H1 (cell line): ENCODE measurements at regions not wholly inside any gene's neighbourhood (a gene's known extent, or its start where the extent isn't known, plus 50 kb on each side); places are given as distances from the start of the nearest gene placed in this dataset.

ENCODE experiments used
- CTCF ChIA-PET: fragments of 300-600 bp; sonication (Branson Sonifier 250); formaldehyde crosslinking; loops from one replicate; lab custom pipeline; 2021; ENCODE audit not compliant: partially characterized antibody; lab: Charles Lee
- POLR2A ChIA-PET: fragments of 300-600 bp; sonication (Branson Sonifier 250); formaldehyde crosslinking; loops from one replicate; lab custom pipeline; 2021; ENCODE audit warnings: inconsistent platforms; ENCODE audit not compliant: partially characterized antibody; lab: Charles Lee
- DNase-seq, 2 experiments: peaks; one replicate each; pipeline versions ENCODE4 v3.0.0 to v3.0.0-alpha.2; 2010 to 2022; ENCODE audit warnings: low spot score in 2 of 2, low read depth in 1 of 2, mixed read lengths in 1 of 2
- FAIRE-seq: peaks from 2 replicates; lab custom pipeline; 2011; peaks lifted over from hg19 to GRCh38; lab: Jason Lieb, UNC
- H2AFZ ChIP-seq: 2 replicates; pipeline ENCODE4 v1.8.1; 2012; ENCODE audit warnings: low read length, inconsistent platforms
- H2AK5ac ChIP-seq: 2 replicates; pipeline ENCODE4 v1.6.1; 2013; ENCODE audit warnings: low read depth, low read length
- H2BK120ac ChIP-seq: replicated peaks from 2 replicates; pipeline ENCODE3; 2013; ENCODE audit warnings: low read depth, low read length, inconsistent platforms
- H2BK12ac ChIP-seq: 2 replicates; pipeline ENCODE4 v1.6.1; 2013; ENCODE audit warnings: low read depth, low read length
- H2BK15ac ChIP-seq: 2 replicates; pipeline ENCODE4 v1.6.1; 2013; ENCODE audit warnings: low read length
- H2BK20ac ChIP-seq: 2 replicates; pipeline ENCODE4 v1.6.1; 2013; ENCODE audit warnings: low read length
- H2BK5ac ChIP-seq: 2 replicates; pipeline ENCODE4 v1.6.1; 2013; ENCODE audit warnings: low read depth, low read length
- H3K14ac ChIP-seq: 2 replicates; pipeline ENCODE4 v1.6.1; 2013; ENCODE audit warnings: inconsistent platforms; ENCODE audit not compliant: insufficient read length
- H3K18ac ChIP-seq: 2 replicates; pipeline ENCODE4 v1.6.1; 2013; ENCODE audit warnings: low read length; ENCODE audit errors: extremely low read depth
- H3K23ac ChIP-seq: 2 replicates; pipeline ENCODE4 v1.6.1; 2013; ENCODE audit warnings: inconsistent platforms; ENCODE audit not compliant: insufficient read length
- H3K23me2 ChIP-seq: 2 replicates; pipeline ENCODE4 v1.6.1; 2013; ENCODE audit warnings: low read depth, low read length
- H3K27ac ChIP-seq: 2 replicates; pipeline ENCODE4 v1.6.1; 2011; ENCODE audit warnings: low read depth, low read length, inconsistent platforms
- H3K27me3 ChIP-seq, 4 experiments: replicated peaks in 1 of 4; 1 replicate in 1 of 4; 2 replicates in 3 of 4; pipeline versions ENCODE4 v1.6.1 to v1.8.1; 2011 to 2013; ENCODE audit warnings: low read length in 3 of 4, mild to moderate bottlenecking in 3 of 4, inconsistent platforms in 2 of 4, mixed read lengths in 2 of 4, moderate library complexity in 1 of 4; ENCODE audit not compliant: control insufficient read depth in 3 of 4, insufficient read depth in 3 of 4; ENCODE audit errors: extremely low read depth in 1 of 4
- H3K36me3 ChIP-seq, 4 experiments: 2 replicates each; pipeline versions ENCODE4 v1.6.1 to v1.8.1; 2011 to 2013; ENCODE audit warnings: mild to moderate bottlenecking in 4 of 4, low read length in 3 of 4, moderate library complexity in 2 of 4, control low read depth in 1 of 4, inconsistent platforms in 1 of 4; ENCODE audit not compliant: insufficient read depth in 4 of 4, control insufficient read depth in 2 of 4
- H3K4ac ChIP-seq: replicated peaks from 2 replicates; pipeline ENCODE3; 2013; ENCODE audit warnings: low read length, low read depth, mixed read lengths, inconsistent platforms; ENCODE audit not compliant: insufficient read length
- H3K4me1 ChIP-seq, 4 experiments: replicated peaks in 1 of 4; 1 replicate in 1 of 4; 2 replicates in 3 of 4; pipeline versions ENCODE4 v1.6.1 to v1.8.1; 2011 to 2013; ENCODE audit warnings: low read length in 3 of 4, inconsistent platforms in 2 of 4, mixed read lengths in 1 of 4; ENCODE audit not compliant: insufficient read depth in 4 of 4, control insufficient read depth in 3 of 4
- H3K4me2 ChIP-seq, 2 experiments: 2 replicates each; pipeline versions ENCODE4 v1.6.1 to v1.8.1; 2011 to 2013; ENCODE audit warnings: low read depth in 2 of 2, low read length in 2 of 2, control low read depth in 1 of 2, inconsistent platforms in 1 of 2, mild to moderate bottlenecking in 1 of 2; ENCODE audit not compliant: insufficient read depth in 1 of 2
- H3K4me3 ChIP-seq, 4 experiments: fragments of 200-600, 300-600 bp in 1 of 4; sonication (generic), shearing (Covaris generic), sonication (Bioruptor Twin) in 1 of 4; 2 replicates each; pipeline versions ENCODE4 v1.5.1 to v1.8.1; 2011 to 2016; ENCODE audit warnings: low read length in 4 of 4, low read depth in 3 of 4, control low read depth in 2 of 4, inconsistent platforms in 2 of 4, mild to moderate bottlenecking in 2 of 4, mixed read lengths in 1 of 4, moderate library complexity in 1 of 4; ENCODE audit not compliant: insufficient read depth in 2 of 4; ENCODE audit errors: extremely low read depth in 1 of 4
- H3K56ac ChIP-seq: replicated peaks from 2 replicates; pipeline ENCODE3; 2013; ENCODE audit warnings: low read depth, mild to moderate bottlenecking, mixed read lengths, low read length, inconsistent platforms; ENCODE audit not compliant: insufficient read length
- H3K79me1 ChIP-seq: 2 replicates; pipeline ENCODE4 v1.6.1; 2013; ENCODE audit warnings: low read depth, low read length, control low read depth
- H3K79me2 ChIP-seq, 2 experiments: 2 replicates each; pipeline versions ENCODE4 v1.6.1 to v1.8.1; 2012 to 2013; ENCODE audit warnings: low read length in 2 of 2, mild to moderate bottlenecking in 2 of 2, inconsistent platforms in 1 of 2; ENCODE audit not compliant: insufficient read depth in 2 of 2, control insufficient read depth in 1 of 2
- H3K9ac ChIP-seq, 4 experiments: replicated peaks in 1 of 4; 1 replicate in 1 of 4; 2 replicates in 3 of 4; pipeline versions ENCODE4 v1.6.1 to v1.8.1; 2011 to 2013; ENCODE audit warnings: low read depth in 3 of 4, low read length in 3 of 4, control low read depth in 2 of 4, mild to moderate bottlenecking in 2 of 4, moderate library complexity in 2 of 4, inconsistent platforms in 1 of 4; ENCODE audit errors: extremely low read depth in 1 of 4
- H3K9me3 ChIP-seq, 2 experiments: 2 replicates each; pipeline versions ENCODE4 v1.6.1 to v1.8.1; 2012 to 2013; ENCODE audit warnings: mild to moderate bottlenecking in 2 of 2, moderate library complexity in 2 of 2, control low read depth in 1 of 2, inconsistent platforms in 1 of 2, low read depth in 1 of 2, low read length in 1 of 2, mixed read lengths in 1 of 2; ENCODE audit not compliant: insufficient read depth in 2 of 2
- H4K20me1 ChIP-seq, 2 experiments: replicated peaks in 1 of 2; 2 replicates each; pipeline versions ENCODE3 to v1.8.1; 2011 to 2013; ENCODE audit warnings: inconsistent platforms in 2 of 2, low read length in 2 of 2, mild to moderate bottlenecking in 1 of 2; ENCODE audit not compliant: insufficient read depth in 2 of 2, control insufficient read depth in 1 of 2
- H4K5ac ChIP-seq: 2 replicates; pipeline ENCODE4 v1.6.1; 2013; ENCODE audit warnings: low read length, low read depth, mixed read lengths, inconsistent platforms; ENCODE audit not compliant: insufficient read length
- H4K8ac ChIP-seq: 2 replicates; pipeline ENCODE4 v1.8.0; 2013; ENCODE audit warnings: mild to moderate bottlenecking, moderate library complexity, low read length, inconsistent platforms; ENCODE audit not compliant: insufficient read depth; ENCODE audit errors: extremely low read depth
- H4K91ac ChIP-seq: replicated peaks from 2 replicates; pipeline ENCODE3; 2013; ENCODE audit warnings: low read length, mixed read lengths, inconsistent platforms; ENCODE audit not compliant: insufficient read length
- POU5F1 ChIP-seq: IDR thresholded peaks from 2 replicates; pipeline ENCODE4 v1.6.1; 2011; ENCODE audit warnings: low read depth, mild to moderate bottlenecking, low read length, moderate library complexity
- RAD21 ChIP-seq, 2 experiments: IDR thresholded peaks in 1 of 2; conservative IDR thresholded peaks in 1 of 2; 2 replicates each; pipeline ENCODE4 v1.6.1; 2011; ENCODE audit warnings: low read depth in 2 of 2, low read length in 2 of 2, improper control_type of control experiment in 1 of 2, inconsistent platforms in 1 of 2, mild to moderate bottlenecking in 1 of 2, moderate library complexity in 1 of 2
- SUZ12 ChIP-seq: fragments of 200-600 bp; sonication (generic); IDR thresholded peaks from 2 replicates; pipeline ENCODE4 v1.6.1; 2012; ENCODE audit warnings: mild to moderate bottlenecking, inconsistent platforms, low read length, moderate library complexity, mixed read lengths
- WGBS, 2 experiments: shearing (Covaris generic) in 1 of 2; methylation state at CpG; one replicate each; pipeline versions ENCODE4 v1.1.6 to v1.1.7; 2013 to 2015; ENCODE audit warnings: low lambda C conversion rate in 2 of 2, mixed read lengths in 2 of 2, inconsistent platforms in 1 of 2, low coverage in 1 of 2, missing lambda C conversion rate in 1 of 2; ENCODE audit not compliant: insufficient replicate concordance in 2 of 2, insufficient coverage in 1 of 2, insufficient read length in 1 of 2; ENCODE audit errors: extremely low coverage in 1 of 2, missing lambda C conversion rate in 1 of 2; 5-methylcytosine and 5-hydroxymethylcytosine counted together

GRCh38 chr4:126445596-126445995 lies 1130.8 kb downstream of the FAT4 start:
- Histone ChIP-seq H3K9me3 (no peaks in the 10 kb centered on the region), H4K91ac (no peak overlapping the region), H3K79me2 (no peaks in the 10 kb centered on the region), H4K20me1 (no peaks in the 10 kb centered on the region), H3K56ac (no peak overlapping the region), H3K18ac (no peak overlapping the region), H3K4me3 (no peak overlapping the region), H3K23me2 (no peaks in the 10 kb centered on the region), H3K4ac (no peak overlapping the region), H2BK15ac (no peak overlapping the region), H3K9ac (no peak overlapping the region), H2AFZ (peak overlapping the region; percentile 35; the same call in 1 of the 2 replicates), H2BK20ac (no peak overlapping the region), H4K8ac (no peak overlapping the region), H3K23ac (no peak overlapping the region), H3K79me1 (no peaks in the 10 kb centered on the region), H3K4me2 (no peak overlapping the region), H3K36me3 (no peaks in the 10 kb centered on the region), H3K27me3 (no peaks in the 10 kb centered on the region), H2AK5ac (no peak overlapping the region), H4K5ac (no peak overlapping the region), H2BK120ac (peak overlapping the region; percentile 80), H2BK12ac (no peak overlapping the region), H2BK5ac (no peak overlapping the region), H3K14ac (no peak overlapping the region), H3K4me1 (peaks cover 0 to 4% (median 1%) of the 10 kb centered on the region in 4 experiments; a peak in 1 of 7 replicates), H3K27ac (no peak overlapping the region)
- DNase-seq, result no peak
- ChIA-PET POLR2A (no interaction called here), CTCF (interaction anchor here (0.5 kb wide), 1 partner anchor 684 kb away, joined by 3 read pairs; no protein-coding TSS in a partner anchor)
- FAIRE-seq, result no peak
- WGBS, 2 experiments, result 93% methylated on average over 1 of the region's 1 CpG; no CpG with 5 or more reads in 1 of the 2 experiments
- TF ChIP-seq SUZ12 (no peak), POU5F1 (no peak), RAD21 (IDR thresholded peaks at IDR 0.05 in 1 of 2, conservative IDR thresholded peaks at IDR 0.05 in 1 of 2; ENCODE audit: low read depth in 2 of 2, low read length in 2 of 2) (no peak)
